ENCODE measurements at regions not wholly inside any gene's neighbourhood (a gene's known extent, or its start where the extent isn't known, plus 50 kb on each side); places are given as distances from the start of the nearest gene placed in this dataset.
"Not testable (repeated sequence)": the region's sequence is repeated elsewhere in the genome, so short reads cannot be mapped to it uniquely, and the experiment has no call there.

GRCh38 chr7:106749165-106749564 is 88.2 kb upstream of the CCDC71L start:
- no peak for DNase-seq (ENCODE audit: low read depth in 3 of 3)

GRCh38 chr7:106750773-106751172 is 89.8 kb upstream of the CCDC71L start:
- DNase-seq (ENCODE audit: low read depth in 3 of 3) = no peak

- DNase-seq (ENCODE audit: low read depth in 3 of 3) = no peak
Measured at GRCh38 chr7:106752367-106752766, 91.4 kb upstream of the CCDC71L start.

GRCh38 chr7:106755024-106755423 is 94.1 kb upstream of the CCDC71L start:
- not testable (repeated sequence) for DNase-seq (ENCODE audit: low read depth in 3 of 3)

- no peak for DNase-seq (ENCODE audit: low read depth in 3 of 3)
Measured at GRCh38 chr7:106755641-106756040, 94.7 kb upstream of the CCDC71L start.

DNA sequence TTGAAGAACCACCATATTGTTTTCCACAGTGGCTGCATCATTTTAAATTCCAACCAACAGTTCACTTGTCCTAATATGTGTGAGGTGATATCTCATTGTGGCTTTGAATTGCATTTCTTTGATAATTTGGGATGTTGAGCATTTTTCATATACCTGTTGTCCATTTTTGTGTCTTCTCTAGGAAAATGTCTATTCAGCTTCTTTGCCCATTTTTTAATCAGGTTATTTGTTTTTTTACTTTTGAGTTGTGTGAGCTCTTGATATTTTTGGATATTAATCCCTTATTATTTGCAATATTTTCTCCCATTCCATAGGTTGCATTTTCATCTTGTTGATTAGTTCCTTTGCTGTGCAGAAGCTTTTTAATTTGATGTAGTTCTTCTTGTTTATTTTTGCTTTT is 95.1 kb upstream of the CCDC71L start:
- no peak for DNase-seq (ENCODE audit: low read depth in 3 of 3)

GRCh38 chr7:106756884-106757283 is 95.9 kb upstream of the CCDC71L start:
- DNase-seq (ENCODE audit: low read depth in 3 of 3) = no peak

DNA sequence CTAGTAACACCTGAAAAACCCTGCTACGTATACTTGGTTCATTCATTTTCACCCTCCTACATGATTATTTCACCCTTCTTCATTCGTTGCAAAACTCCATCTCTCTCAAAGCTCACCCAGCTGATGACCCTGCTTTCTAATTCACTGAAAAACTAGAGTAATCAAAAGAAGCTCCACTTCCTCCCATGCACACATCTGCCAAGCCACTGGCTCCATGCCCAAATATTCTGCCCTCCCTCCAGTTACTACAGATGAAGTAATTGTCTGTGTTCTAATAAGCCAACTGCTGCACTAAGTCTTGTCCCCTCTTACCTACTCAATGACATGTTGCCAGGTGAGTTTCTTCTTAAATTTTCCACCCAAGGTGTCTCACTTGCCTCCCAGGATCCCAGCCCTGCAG is 96.9 kb upstream of the CCDC71L start:
- DNase-seq (ENCODE audit: low read depth in 3 of 3) = no peak

DNA sequence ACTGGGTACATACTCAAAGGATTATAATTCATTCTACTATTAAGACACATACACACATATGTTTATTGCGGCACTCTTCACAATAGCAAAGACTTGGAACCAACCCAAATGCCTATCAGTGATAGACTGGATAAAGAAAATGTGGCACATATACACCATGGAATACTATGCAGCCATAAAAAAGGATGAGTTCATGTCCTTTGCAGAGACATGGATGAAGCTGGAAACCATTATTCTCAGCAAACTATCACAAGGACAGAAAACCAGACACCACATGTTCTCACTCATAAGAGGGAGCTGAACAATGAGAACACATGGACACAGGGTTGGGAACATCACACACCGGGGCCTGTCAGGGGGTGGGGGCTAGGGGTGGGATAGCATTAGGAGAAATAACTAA is 101.9 kb upstream of the CCDC71L start:
- DNase-seq (ENCODE audit: low read depth in 3 of 3) = not testable (repeated sequence)

- no peak for DNase-seq (ENCODE audit: low read depth in 3 of 3)
Measured at GRCh38 chr7:106763717-106764116, 101.4 kb upstream of the PIK3CG start.

- no peak for DNase-seq (ENCODE audit: low read depth in 3 of 3)
Measured at GRCh38 chr7:106765727-106766355, 99.2 kb upstream of the PIK3CG start.

GRCh38 chr7:106766551-106766950 is 98.5 kb upstream of the PIK3CG start:
- DNase-seq (ENCODE audit: low read depth in 3 of 3) = no peak

DNA sequence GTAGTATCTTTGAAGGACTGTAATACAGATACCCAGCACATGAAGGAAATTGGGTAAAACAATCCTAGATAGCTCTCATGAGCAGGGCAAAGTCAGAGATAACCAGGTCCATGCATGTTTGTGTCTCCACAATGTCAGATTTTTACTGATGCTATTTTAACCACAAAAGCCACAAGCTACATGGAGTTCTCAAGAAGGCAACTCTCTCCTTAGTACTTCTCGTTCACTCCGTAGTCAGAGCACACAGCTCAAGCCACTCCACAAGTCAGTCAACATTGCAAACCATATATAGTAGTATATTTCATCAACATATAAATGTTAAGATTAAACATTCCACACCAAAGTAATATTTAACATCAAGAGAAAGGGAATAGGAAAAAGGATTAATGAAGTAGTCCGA is 98.0 kb upstream of the PIK3CG start:
- no peak for DNase-seq (ENCODE audit: low read depth in 3 of 3)

- no peak for DNase-seq (ENCODE audit: low read depth in 3 of 3)
Measured at GRCh38 chr7:106767498-106768323, 97.4 kb upstream of the PIK3CG start.

DNA sequence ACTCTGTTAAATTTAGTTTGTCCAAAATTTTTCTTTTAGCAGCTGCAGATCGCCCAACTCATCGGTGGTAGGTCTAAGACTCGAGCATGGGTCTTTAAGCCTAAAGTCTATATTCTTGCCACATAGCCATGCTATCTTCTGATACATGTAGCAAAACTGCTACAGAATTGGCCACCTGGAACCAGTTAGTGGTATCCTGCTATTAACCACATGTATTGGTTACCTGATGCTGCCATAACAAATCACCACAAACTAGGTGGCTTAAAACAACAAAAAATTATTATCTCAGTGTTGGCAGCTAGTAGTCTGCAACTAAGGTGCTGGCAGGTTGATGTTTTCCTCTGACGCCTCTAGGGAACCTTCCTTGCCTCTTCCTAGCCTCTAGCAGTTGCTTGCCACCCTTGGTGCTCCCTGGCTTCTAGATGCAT is 96.7 kb upstream of the PIK3CG start:
- DNase-seq (ENCODE audit: low read depth in 3 of 3) = no peak

DNA sequence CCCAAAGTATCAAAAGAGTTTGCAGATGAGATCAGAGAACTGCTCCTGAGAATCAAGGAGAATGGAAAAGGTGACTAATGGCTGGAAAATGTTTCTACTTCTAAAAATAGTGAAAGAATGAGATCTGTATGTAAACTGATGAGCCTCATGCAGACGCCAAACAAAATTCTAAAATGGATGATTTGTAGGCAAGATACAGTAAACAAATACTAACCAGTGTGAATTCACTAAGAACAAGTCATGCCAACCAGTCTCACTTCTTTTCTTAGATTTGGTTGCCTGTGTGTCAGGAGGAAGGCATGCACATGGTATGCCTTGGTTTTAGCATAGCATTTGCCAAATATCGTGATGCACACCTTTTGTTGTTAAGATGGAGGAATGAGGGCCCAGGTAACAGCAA is 94.9 kb upstream of the PIK3CG start:
- no peak for DNase-seq (ENCODE audit: low read depth in 3 of 3)

DNA sequence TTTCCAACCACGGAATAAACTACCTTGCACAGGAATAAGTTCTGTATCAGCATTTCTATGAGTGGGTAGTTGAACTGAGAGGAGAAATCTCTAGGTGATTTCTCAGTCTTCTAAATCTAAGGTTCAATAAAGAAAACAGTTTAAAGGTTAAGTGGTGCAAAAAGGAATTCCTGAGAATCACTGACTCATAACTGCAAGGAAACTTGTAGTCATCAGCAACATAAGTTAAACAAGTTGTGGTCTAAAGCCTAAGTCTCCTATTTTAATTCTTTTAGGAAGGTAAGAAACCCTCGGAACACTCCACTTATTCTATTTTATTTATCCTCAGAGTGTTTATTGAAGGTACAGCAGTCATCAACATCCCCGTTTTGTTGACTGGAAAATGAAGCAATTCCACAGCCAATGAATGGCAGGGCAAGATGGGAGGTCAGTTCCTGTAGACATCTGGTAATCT is 92.4 kb upstream of the PIK3CG start:
- DNase-seq (ENCODE audit: low read depth in 3 of 3) = no peak

GRCh38 chr7:106773228-106773627 is 91.9 kb upstream of the PIK3CG start:
- DNase-seq (ENCODE audit: low read depth in 3 of 3) = no peak

DNA sequence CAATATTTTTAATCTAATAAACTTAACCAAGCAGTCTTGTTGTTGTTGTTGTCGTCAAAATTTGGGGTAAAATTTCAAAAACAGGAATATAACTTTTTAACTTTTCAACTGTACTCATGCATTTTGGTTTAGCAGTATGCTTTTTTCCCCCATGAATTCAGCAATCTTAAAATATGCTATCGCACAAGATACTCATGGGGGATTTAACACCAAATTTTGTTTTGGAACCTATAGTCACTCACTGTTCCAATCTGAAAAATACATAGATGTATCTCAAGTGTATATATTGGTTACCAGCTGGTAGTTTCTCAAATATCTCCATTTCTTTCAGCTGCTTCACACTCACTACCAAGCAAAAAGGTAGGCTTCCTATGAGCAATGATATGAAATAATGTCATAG is 91.4 kb upstream of the PIK3CG start:
- no peak for DNase-seq (ENCODE audit: low read depth in 3 of 3)

- no peak for DNase-seq (ENCODE audit: low read depth in 3 of 3)
Measured at GRCh38 chr7:106774213-106774767, 90.8 kb upstream of the PIK3CG start.

- peak in 2 of 3 experiments; percentile 21 to 26 for DNase-seq (ENCODE audit: low read depth in 3 of 3)
Measured at GRCh38 chr7:106774768-106775551, 90.1 kb upstream of the PIK3CG start.

DNA sequence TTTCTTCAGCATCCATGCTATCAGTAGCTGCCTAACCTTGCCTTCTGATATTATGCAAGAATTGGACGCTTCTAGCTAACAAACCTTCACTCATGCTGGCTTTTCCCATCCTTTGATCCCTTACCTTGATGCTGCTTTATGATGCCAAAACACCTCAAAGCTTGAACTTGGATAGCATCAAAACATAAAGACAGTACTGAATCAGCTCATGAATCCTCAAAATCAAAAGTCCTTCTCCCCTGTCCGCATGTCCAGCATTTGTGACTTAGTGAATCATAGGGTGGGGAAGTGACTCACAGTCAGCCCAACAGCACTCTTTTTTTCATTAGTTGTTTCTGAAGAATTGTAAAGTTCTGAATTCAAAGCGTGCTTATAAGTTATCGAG is 89.5 kb upstream of the PIK3CG start:
- DNase-seq (ENCODE audit: low read depth in 3 of 3) = no peak

Data from stimulated activated CD4-positive, alpha-beta T cell treated with anti-CD3 and anti-CD28 coated beads, TNF-alpha, amount 100 ng/mL, for 4 hours (primary cell).